ENCODE measurements at regions not wholly inside any gene's neighbourhood (a gene's known extent, or its start where the extent isn't known, plus 50 kb on each side); places are given as distances from the start of the nearest gene placed in this dataset.
"Not testable (repeated sequence)": the region's sequence is repeated elsewhere in the genome, so short reads cannot be mapped to it uniquely, and the experiment has no call there.

- DNase-seq (ENCODE audit: low read depth) (no peak), FAIRE-seq (no peak)
- no peaks in the 10 kb centered on the region for H3K36me3 ChIP-seq (ENCODE audit: control insufficient read depth, insufficient read depth, low read length)
- no peak overlapping the region for H3K4me3 ChIP-seq (ENCODE audit: low read depth, low read length)
- H3K27me3 ChIP-seq (ENCODE audit: control insufficient read depth, insufficient read depth, low read length): no peaks in the 10 kb centered on the region
- no peak for TF ChIP-seq CTCF (IDR thresholded peaks at IDR 0.05; ENCODE audit: insufficient read depth, low read length, severe bottlenecking)
Observed at GRCh38 chr1:212164095-212164872, 120.9 kb upstream of the PPP2R5A start.

- TF ChIP-seq CTCF (IDR thresholded peaks at IDR 0.05; ENCODE audit: insufficient read depth, low read length, severe bottlenecking): no peak
- DNase-seq (ENCODE audit: low read depth) (no peak), FAIRE-seq (no peak)
- no peaks in the 10 kb centered on the region for H3K27me3 ChIP-seq (ENCODE audit: control insufficient read depth, insufficient read depth, low read length)
- no peak overlapping the region for H3K4me3 ChIP-seq (ENCODE audit: low read depth, low read length)
- no peaks in the 10 kb centered on the region for H3K36me3 ChIP-seq (ENCODE audit: control insufficient read depth, insufficient read depth, low read length)
Observed at GRCh38 chr1:212166244-212166643, 119.0 kb upstream of the PPP2R5A start.

- FAIRE-seq (no peak), DNase-seq (ENCODE audit: low read depth) (no peak)
- no peaks in the 10 kb centered on the region for H3K27me3 ChIP-seq (ENCODE audit: control insufficient read depth, insufficient read depth, low read length)
- H3K36me3 ChIP-seq (ENCODE audit: control insufficient read depth, insufficient read depth, low read length): no peaks in the 10 kb centered on the region
- no peak overlapping the region for H3K4me3 ChIP-seq (ENCODE audit: low read depth, low read length)
- no peak for TF ChIP-seq CTCF (IDR thresholded peaks at IDR 0.05; ENCODE audit: insufficient read depth, low read length, severe bottlenecking)
Observed at GRCh38 chr1:212166644-212167043, 118.6 kb upstream of the PPP2R5A start.

- TF ChIP-seq CTCF (IDR thresholded peaks at IDR 0.05; ENCODE audit: insufficient read depth, low read length, severe bottlenecking): no peak
- Histone ChIP-seq H3K27me3 (ENCODE audit: control insufficient read depth, insufficient read depth, low read length) (no peaks in the 10 kb centered on the region), H3K4me3 (ENCODE audit: low read depth, low read length) (no peak overlapping the region), H3K36me3 (ENCODE audit: control insufficient read depth, insufficient read depth, low read length) (no peaks in the 10 kb centered on the region)
- FAIRE-seq (no peak), DNase-seq (ENCODE audit: low read depth) (no peak)
Observed at GRCh38 chr1:212167098-212167497, 118.1 kb upstream of the PPP2R5A start.

- no peak for FAIRE-seq
- no peaks in the 10 kb centered on the region for H3K36me3 ChIP-seq (ENCODE audit: control insufficient read depth, insufficient read depth, low read length)
- H3K27me3 ChIP-seq (ENCODE audit: control insufficient read depth, insufficient read depth, low read length): no peaks in the 10 kb centered on the region
- no peak for DNase-seq (ENCODE audit: low read depth)
- H3K4me3 ChIP-seq (ENCODE audit: low read depth, low read length): no peak overlapping the region
- TF ChIP-seq CTCF (IDR thresholded peaks at IDR 0.05; ENCODE audit: insufficient read depth, low read length, severe bottlenecking): no peak
Observed at GRCh38 chr1:212173567-212173966, 111.6 kb upstream of the PPP2R5A start.

GRCh38 chr1:212174295-212174694, 110.9 kb upstream of the PPP2R5A start:
- FAIRE-seq; H3K36me3 ChIP-seq (ENCODE audit: control insufficient read depth, insufficient read depth, low read length); H3K4me3 ChIP-seq (ENCODE audit: low read depth, low read length); DNase-seq (ENCODE audit: low read depth); H3K27me3 ChIP-seq (ENCODE audit: control insufficient read depth, insufficient read depth, low read length): not testable (repeated sequence)
